ENCODE measurements at regions not wholly inside any gene's neighbourhood (a gene's known extent, or its start where the extent isn't known, plus 50 kb on each side); places are given as distances from the start of the nearest gene placed in this dataset.

DNA sequence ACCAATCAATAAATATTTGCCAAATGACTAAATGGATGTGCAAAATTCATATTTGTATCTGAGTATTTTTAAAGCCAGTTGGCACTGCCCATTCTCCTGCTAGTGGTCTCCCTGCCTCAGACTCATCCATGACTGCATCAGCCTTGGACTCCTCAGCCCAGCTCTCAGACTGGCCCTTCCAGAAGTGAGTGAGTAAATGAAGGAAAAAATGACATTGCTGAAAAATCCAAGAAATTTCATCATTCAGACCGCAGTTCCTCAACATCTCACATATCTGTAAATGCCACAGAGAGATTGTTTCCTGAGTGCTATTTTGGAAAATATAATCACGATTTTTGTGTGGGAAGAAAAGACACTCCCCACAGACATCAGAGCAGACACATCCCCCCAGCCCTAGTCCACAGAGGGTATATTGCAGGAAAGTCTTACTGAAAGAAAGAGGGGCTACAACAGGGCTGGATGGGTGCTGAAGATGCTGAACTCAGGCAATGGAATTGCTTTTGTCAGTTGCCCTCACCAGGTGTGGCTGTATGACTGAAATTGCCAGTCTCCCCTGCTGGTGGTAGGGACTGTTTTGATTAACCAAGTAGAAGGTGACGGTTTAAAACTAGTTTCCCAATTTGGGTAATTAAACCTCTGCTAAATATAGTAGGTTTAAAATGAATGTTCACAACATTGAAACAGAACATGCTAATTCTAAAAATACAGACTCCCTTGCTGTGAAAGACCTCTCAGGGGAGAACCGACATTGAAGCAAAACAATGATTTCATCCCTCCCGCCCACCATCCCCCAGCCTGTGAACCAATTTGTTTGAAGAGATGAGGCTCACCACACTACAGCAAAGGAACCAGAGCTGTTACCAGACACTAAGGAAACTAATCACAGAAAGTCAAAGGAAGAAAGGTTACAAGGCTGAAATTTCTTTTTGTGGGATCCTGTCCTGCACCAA, 158.8 kb downstream of the DEPDC1B start:
- DNase-seq (no peak), ATAC-seq (ENCODE audit: insufficient read depth, low FRiP score) (no peak)
- Histone ChIP-seq H3K9ac (ENCODE audit: insufficient read depth in 1 of 2, low read length in 2 of 2) (no peak overlapping the region), H3K36me3 (ENCODE audit: control insufficient read depth in 4 of 4, insufficient read depth in 4 of 4, low read length in 4 of 4) (no peaks in the 10 kb centered on the region), H3K9me3 (ENCODE audit: control insufficient read depth in 4 of 4, insufficient read depth in 3 of 4, low read length in 3 of 4) (no peaks in the 10 kb centered on the region), H3K4me3 (no peak overlapping the region), H3K4me1 (ENCODE audit: control insufficient read depth in 5 of 5, insufficient read depth in 5 of 5, low read length in 5 of 5) (peaks cover 0 to 22% (median 3%) of the 10 kb centered on the region in 5 donors), H3K27me3 (ENCODE audit: control insufficient read depth in 3 of 3, insufficient read depth in 3 of 3, low read length in 2 of 3) (no peaks in the 10 kb centered on the region), H3K27ac (ENCODE audit: low read depth in 1 of 2, low read length in 1 of 2) (peak overlapping the region in 1 of 2 donors; percentile 23)
- TF ChIP-seq, protein P1, sequence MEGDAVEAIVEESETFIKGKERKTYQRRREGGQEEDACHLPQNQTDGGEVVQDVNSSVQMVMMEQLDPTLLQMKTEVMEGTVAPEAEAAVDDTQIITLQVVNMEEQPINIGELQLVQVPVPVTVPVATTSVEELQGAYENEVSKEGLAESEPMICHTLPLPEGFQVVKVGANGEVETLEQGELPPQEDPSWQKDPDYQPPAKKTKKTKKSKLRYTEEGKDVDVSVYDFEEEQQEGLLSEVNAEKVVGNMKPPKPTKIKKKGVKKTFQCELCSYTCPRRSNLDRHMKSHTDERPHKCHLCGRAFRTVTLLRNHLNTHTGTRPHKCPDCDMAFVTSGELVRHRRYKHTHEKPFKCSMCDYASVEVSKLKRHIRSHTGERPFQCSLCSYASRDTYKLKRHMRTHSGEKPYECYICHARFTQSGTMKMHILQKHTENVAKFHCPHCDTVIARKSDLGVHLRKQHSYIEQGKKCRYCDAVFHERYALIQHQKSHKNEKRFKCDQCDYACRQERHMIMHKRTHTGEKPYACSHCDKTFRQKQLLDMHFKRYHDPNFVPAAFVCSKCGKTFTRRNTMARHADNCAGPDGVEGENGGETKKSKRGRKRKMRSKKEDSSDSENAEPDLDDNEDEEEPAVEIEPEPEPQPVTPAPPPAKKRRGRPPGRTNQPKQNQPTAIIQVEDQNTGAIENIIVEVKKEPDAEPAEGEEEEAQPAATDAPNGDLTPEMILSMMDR (IDR thresholded peaks at IDR 0.05; ENCODE audit: control extremely low read depth, extremely low read depth), result no peak
- WGBS, 2 donors, result 60 to 66% methylated on average over 5 of the region's 5 CpGs

DNA sequence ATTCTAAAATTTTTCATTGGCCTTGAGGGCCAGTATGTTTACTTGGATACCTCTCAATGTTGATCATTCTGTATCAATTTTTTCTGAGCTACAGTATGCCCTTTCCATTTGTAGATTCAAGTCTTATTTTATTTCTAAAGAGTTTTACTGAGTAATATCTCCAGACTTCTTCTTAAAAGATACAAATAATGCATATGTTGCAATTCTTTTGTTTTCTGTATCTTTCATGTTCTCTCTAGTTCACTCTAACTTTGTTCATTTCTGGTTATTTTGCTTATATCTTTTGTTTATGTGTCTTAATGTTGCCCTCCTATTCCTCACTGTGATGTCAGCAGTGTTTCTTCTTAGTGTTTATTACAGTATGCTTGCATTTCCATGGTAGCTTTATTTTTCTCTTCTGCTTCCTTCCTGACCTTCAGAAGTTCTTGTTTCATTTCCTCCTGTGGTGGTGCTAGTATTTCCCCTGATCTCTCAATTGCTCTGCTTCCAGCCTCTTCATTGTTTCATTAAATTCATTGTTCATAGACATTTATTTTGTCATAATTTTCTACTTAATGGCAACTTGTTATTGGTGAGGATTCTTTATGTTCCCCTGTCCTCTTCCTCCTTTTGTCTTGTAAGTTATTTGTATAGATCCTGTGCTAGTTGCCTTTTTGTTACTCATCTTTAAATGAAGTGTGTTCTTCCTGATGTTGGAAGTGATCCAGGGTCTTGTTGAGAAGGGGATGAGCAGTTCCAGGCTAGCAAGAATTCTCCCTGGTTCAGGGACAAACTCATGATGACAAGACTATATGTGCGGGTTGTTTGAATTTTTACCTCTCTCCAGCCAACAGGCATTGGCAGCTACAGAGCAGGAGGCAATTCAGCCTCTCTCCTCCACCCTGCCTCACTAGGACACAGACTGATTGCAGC, 160.8 kb downstream of the DEPDC1B start:
- no peak overlapping the region for H3K9ac ChIP-seq (ENCODE audit: insufficient read depth in 1 of 2, low read length in 2 of 2)
- H3K4me1 ChIP-seq (ENCODE audit: control insufficient read depth in 5 of 5, insufficient read depth in 5 of 5, low read length in 5 of 5), result peaks cover 0 to 10% (median 0%) of the 10 kb centered on the region in 5 donors
- WGBS, 2 donors, result 69 to 90% methylated on average over 1 of the region's 1 CpG
- H3K4me3 ChIP-seq, result no peak overlapping the region
- TF ChIP-seq, protein P1 (IDR thresholded peaks at IDR 0.05; ENCODE audit: control extremely low read depth, extremely low read depth), result no peak
- H3K9me3 ChIP-seq (ENCODE audit: control insufficient read depth in 4 of 4, insufficient read depth in 3 of 4, low read length in 3 of 4), result no peaks in the 10 kb centered on the region
- no peaks in the 10 kb centered on the region for H3K36me3 ChIP-seq (ENCODE audit: control insufficient read depth in 4 of 4, insufficient read depth in 4 of 4, low read length in 4 of 4)
- DNase-seq (peak in 2 of 3 donors; percentile 36 to 40), ATAC-seq (ENCODE audit: insufficient read depth, low FRiP score) (no peak)
- H3K27me3 ChIP-seq (ENCODE audit: control insufficient read depth in 3 of 3, insufficient read depth in 3 of 3, low read length in 2 of 3), result no peaks in the 10 kb centered on the region
- H3K27ac ChIP-seq (ENCODE audit: low read depth in 1 of 2, low read length in 1 of 2), result no peak overlapping the region

DNA sequence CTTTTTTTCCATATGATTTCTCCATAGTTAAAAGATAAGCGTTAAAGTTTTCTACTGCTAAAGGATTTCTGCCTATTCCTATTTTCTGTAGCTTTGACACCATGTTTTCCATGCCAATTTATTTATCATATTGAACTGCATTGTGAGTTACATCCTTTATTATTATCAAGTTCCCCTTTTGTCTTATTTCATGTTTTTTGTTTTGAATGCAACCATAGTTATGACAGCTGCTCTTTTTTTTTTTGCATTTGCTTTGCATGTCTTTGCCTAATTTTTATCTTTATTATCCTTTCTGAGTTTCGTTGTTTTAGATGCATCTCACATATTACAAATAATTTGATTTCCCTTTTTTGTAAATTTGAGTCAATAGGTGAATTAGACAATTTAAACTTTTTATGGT, 161.5 kb downstream of the DEPDC1B start:
- ATAC-seq (ENCODE audit: insufficient read depth, low FRiP score) (no peak), DNase-seq (no peak)
- no peak overlapping the region for H3K9ac ChIP-seq (ENCODE audit: insufficient read depth in 1 of 2, low read length in 2 of 2)
- no peaks in the 10 kb centered on the region for H3K27me3 ChIP-seq (ENCODE audit: control insufficient read depth in 3 of 3, insufficient read depth in 3 of 3, low read length in 2 of 3)
- no peak overlapping the region for H3K27ac ChIP-seq (ENCODE audit: low read depth in 1 of 2, low read length in 1 of 2)
- no peaks in the 10 kb centered on the region for H3K9me3 ChIP-seq (ENCODE audit: control insufficient read depth in 4 of 4, insufficient read depth in 3 of 4, low read length in 3 of 4)
- TF ChIP-seq, protein P1 (IDR thresholded peaks at IDR 0.05; ENCODE audit: control extremely low read depth, extremely low read depth), result no peak
- H3K4me3 ChIP-seq, result no peak overlapping the region
- H3K4me1 ChIP-seq (ENCODE audit: control insufficient read depth in 5 of 5, insufficient read depth in 5 of 5, low read length in 5 of 5), result peaks cover 0 to 10% (median 0%) of the 10 kb centered on the region in 5 donors
- 84 to 86% methylated on average over 2 of the region's 2 CpGs for WGBS, 2 donors
- H3K36me3 ChIP-seq (ENCODE audit: control insufficient read depth in 4 of 4, insufficient read depth in 4 of 4, low read length in 4 of 4), result no peaks in the 10 kb centered on the region

Data from lung (tissue), 11 donors.